GM19467 (cell line): ENCODE measurements at regions not wholly inside any gene's neighbourhood (a gene's known extent, or its start where the extent isn't known, plus 50 kb on each side); places are given as distances from the start of the nearest gene placed in this dataset.

Experiments used
- ATAC-seq: cut with Tn5 transposase; IDR thresholded peaks from one replicate; pipeline ENCODE4 v1.9.1; 2021; ENCODE audit warnings: mild to moderate bottlenecking, moderate library complexity; ENCODE audit not compliant: unreplicated experiment

DNA sequence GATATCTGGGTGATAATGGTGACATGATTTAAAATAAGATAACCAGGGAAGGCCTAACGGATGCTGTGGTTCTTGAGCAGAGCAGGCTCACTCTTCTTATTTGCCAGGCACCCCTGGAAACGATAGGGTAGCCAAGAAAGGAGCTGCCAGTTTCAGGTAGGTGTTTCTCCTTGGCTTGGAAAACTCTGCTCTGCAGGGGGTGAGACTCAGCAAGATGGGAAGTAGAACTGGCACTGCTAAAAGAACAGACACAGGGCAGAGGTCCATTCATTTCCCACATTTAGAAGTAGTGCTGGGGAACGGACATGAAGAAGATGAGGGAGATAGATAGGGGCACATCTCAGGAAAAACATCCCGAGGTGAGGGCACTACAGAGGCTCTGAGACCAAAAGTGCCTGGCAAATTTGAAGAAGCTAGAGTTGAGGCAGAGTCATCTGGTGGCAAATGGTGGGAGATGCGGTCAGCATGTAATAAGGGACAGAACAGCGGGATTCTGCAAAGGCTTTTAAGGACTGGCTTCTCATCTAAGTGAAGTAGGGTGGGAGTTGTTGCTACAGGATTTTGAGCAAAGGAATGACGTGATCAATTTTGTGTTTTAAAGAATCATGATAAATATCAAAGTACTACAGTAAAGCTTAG lies 323.4 kb upstream of the PLSCR5 start:
- ATAC-seq: no peak

DNA sequence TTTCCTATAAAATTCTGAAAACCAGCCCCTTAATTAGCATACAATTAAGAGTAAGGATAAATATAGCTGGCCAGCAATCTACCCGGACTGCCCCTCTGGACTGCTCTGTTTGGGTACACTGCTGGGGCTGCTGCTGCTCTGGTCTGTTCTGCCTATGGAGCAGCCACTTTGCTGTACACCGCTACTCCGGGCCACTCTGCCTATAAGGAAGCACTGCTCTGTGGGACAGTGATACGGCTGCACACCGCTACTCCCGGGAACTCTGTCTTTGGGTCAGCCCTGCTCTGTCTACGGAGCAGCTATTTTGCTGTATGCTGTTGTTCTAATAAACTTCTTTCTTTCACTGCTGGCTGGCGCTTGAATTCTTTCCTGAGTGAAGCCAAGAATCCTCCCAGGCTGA lies 316.5 kb upstream of the PLSCR5 start:
- no peak for ATAC-seq

DNA sequence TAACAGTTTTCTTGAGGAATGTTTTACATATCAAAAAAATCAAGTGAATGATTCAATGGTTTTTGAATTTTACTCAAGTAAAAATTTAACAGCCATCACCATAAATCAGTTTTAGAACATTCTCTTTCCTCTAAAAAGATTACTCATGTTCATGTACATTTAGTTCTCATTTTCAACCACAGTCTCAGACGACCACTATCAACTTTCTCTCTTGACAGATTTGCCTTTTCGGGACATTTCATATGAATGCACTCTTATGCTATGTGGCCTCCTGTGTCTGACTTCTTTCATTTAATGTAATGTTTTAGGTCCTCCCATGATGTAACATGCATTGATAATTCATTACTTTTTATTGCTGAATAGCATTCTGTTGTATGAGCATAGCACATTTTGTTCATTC lies 309.3 kb upstream of the PLSCR5 start:
- no peak for ATAC-seq

DNA sequence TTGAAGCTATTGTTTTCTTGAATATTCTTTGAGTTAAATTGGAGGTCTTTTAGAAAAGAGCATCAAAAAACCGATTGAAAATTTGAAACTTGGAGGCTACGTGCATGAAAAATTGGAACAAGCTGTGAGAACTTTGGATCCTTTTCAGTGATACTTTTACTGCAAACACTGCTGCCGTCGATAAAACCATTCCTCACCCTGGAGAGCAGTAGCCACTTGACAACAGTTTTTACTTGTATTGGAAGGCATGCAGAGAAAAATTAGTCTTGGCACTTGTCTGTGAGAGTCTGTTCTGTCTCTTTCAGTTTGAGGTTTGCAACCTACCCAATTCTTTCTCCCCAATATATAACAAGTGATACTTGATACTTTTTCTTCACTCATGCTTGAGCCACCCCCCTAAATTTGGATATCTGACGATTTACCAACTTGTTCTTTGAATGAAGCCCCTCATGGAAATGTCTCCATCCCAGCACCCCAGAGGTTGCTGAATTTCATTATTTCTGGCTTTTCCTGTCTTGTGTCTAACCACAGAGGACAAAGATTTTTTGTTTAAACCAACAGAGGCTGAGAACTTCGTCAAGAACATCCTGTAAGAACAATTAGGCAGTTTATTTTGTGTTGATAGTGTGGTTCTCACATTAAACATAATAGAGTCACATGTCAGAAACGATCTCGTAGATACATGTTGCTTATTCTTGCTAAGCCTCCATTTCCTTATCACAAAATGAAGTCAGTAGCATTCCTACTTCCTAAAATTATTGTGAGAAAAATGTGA lies 307.3 kb upstream of the PLSCR5 start:
- ATAC-seq: no peak

DNA sequence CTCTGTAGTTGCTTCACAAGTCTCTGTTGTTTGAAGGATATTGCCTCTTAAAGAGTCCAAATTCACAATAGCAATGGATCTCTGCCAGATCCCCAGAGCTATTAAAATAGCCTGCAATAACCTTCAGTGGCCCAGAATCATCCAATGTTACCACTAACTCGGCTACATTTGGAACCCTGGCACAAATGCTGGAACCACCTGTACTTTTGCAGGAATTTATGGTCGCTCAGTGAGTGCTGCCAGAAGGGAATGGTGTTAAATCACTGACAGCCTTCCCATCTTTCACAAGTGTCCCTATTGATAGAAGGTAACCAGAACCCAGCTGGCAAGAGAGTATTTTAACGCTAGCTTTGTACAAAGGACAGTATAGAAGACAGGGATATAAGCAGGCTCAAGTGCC lies 298.8 kb upstream of the PLSCR5 start:
- no peak for ATAC-seq

DNA sequence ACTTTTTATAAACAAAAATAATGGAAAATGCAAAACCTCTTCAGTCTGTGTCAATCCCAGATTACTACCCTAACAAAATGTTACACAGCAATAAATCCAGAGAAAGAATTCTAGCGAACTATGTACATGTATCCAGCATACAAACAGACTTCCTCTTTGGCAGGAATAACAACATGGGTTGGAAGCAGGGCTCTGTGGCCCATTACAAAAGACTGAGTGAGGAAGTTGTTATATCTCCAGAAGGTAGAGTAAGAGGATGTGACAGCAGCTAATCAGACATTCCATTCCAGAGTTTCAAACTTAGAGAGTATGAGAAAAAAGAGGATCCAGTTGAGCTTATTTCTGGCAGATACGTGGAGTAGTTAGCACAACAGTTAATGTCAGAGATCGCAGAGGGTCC lies 294.0 kb upstream of the PLSCR5 start:
- ATAC-seq: no peak

DNA sequence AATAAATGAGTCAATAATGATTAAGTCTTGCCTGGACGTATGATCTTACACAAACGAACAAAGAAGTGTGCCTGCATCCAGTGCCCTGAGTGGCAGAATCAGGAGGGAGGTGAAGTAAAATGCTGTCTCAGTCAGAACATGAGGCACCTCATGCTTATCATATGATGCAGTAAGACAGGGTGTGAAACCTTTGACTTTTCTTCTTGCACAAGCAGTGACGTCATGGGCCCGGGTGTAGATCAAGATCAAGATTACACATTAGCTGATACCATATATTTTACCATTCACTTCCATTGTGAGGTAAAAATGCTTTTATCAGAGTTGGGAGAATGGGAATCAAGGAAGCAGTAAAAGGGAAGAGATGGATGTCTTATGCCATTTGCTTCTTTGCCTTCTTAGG lies 291.6 kb upstream of the PLSCR5 start:
- no peak for ATAC-seq

DNA sequence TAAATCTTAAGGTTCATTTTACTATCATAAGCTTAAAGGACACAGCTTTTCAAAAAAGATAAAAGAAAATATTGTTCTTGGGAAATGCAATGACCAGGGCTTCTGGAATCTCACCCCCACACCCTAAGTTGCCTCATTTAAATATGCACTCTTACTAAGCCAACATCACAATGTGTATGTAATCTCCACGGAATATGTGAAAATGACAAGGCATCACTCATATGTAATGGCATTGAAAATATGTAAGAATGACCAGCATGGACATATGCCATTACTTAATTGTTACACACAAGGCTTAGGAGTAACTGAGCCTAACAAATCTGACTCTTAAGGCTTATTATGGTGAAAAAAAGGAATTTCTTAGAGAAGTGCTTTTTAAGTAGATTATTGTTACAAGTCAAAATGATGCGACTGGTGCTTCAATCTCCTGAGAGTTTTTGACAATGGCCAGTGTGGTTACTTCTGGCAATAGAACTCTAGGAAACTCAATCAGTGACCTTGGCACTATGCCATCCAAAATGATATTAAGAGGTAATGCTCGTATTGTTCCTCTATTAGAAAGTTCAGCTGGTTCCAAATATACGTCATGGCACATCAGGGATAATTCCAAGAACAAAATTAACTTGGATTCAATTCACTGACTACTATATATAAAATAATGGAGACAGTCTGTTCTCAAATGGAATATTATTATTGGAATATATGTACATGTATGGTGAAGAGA lies 290.0 kb upstream of the PLSCR5 start:
- ATAC-seq: no peak

DNA sequence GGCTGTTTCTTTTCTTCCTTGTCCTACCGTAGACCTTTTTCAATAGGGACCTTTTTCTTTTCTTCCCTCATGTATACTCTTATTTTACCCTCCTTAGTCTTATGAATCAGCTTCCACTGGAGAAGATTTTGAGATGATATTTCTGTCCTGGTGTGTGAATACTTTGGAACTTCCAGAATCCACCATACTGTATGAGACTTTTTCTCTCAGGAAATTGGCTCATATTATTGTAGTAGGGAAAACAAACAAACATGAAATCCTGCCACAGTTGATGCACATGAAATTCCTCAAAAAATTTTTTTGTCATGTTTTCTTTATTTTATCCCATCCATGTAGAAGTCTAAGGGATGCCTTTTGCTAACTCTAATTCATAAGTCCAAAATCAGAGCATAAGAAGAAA lies 289.3 kb upstream of the PLSCR5 start:
- ATAC-seq: no peak

DNA sequence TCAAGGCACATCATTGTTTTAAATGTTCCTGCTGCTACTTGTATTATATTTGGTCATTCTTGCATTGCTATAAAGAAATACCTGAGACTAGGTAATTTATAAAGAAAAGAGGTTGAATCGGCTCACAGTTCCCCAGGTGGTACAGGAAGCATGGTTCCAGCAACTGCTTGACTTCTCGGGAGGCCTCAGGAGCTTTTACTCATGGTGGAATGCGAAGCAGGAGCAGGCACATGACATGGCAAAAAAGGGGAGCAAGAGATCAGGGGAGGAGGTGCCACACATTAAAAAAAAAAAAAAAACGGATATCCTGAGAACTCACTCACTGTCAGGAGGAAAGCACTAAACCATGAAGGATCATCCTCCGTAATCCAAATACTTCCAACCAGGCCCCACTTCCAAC lies 286.9 kb upstream of the PLSCR5 start:
- ATAC-seq: no peak

DNA sequence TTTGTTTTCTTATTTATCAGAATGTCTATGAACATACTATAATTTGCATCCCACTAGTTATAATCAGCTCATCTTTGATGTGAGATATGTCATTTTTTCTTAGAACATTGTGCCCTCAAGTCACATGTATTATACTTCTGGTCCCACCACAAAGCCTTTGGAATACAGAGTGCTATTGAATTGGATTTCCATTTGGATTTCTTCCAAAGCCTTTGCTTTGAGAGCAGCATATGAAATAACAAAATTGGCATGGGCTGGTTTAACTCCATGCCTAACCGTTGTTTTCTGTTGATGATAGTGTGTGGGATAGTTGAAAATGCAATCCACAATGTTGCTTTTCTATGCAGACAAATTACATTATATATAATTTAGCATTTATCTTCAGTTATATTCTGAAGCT lies 284.5 kb upstream of the PLSCR5 start:
- no peak for ATAC-seq

DNA sequence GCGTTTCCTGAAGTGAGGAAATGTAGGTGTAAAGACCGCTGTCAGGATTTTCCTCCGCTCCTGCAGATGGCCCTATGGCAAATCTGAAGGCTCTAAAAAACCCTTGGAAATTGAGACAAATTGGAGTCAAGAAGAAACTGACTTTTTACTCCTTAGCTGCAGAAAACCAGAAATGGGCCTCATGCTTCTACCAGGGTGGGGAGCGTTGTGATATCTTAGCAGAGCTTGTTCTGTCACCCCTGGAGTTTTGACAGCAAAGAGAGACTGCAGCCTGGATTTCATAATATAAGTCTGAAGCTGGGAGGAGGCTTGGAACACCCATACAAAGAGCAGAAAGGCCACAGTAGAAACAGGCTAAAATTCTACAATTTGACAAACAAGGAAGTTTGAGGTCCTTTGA lies 283.0 kb upstream of the PLSCR5 start:
- ATAC-seq: no peak

DNA sequence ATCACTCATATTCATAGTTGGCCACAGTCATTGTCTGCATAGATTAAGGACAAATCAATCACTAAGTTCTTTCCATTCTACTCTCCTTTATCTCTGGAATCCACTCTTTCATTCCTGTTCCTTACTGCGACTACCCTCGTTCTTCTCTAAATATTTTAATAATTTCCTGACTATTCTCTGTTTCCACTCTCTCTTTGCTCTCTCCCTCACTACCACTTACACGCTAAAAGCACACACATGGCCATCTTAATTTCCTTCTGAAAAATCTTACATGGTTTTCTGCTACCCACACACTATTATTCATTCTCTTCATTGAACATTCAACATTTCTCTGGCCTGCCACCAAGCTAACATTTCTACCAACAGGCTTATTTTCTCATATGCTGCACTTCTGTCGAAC lies 279.6 kb upstream of the PLSCR5 start:
- no peak for ATAC-seq

DNA sequence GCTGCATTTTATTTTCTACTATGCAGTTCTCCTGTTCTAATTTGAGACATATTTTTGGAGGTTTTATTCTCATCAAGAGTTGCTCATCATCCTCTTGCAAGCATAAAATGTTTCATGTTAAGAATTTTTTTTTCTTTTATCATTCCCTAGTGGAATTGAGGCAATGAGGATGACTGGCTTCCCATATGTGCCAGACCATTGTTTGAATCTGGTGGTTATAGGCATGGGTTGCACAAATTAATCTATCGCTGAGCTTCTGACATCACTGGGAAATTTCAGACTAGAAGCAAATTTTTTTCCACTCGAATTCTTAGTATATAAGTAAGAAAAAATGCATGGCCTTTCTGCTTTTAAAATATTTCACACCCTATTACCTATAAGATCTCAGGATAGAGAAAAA lies 279.1 kb upstream of the PLSCR5 start:
- no peak for ATAC-seq

DNA sequence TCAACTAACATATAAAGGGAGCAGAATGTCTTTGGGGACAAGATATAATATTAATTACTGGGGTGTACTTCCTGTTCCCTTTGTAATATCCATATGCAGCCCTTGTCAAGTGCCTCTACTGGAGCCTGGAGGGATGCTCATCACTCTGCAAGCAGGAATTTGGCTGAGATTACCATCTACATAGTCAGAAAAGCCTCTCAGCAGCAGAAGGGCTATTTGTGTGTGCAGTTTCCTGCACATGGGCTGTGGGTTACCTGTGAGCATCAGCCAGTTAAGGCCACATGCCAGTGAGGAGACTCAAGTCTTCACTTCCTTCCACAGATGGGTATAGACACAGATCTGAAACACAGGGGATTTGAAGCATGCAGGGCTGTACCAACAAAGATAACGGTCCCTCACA lies 278.1 kb upstream of the PLSCR5 start:
- ATAC-seq: no peak

DNA sequence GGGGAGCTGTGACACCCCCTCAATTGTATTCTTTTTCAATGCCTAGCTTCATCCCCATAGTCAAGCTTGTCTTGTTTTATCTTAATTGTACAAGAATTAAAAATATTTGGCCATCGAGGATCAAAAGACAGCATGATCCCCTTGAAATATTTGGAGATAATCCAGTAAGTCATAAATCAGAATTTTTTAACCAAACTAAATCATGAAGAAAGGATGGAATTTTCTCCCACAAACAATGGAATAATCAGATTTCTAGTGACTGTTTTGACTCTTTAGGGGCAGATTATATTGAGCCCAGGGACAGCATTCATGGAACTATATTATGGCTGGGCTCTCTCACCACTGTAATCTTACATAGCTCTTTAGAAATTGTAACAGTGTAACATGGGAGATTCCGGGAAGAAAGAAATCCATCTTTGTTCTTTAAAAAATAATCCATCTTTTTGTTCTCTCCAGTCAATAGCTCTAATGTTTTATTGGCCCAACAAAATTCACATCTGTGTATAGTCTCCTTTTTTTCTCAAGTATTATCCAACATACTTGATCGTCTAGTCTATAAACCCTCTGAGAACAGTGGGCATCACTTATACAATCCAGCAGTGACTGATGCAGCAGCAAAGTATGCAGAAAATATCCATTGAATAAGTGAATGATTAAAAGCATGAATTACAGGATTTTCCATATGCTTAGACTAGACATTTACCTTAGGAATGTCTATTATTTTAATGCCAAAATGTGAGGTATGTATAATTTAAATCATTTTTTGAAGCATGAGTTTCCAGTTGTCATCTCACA lies 277.0 kb upstream of the PLSCR5 start:
- no peak for ATAC-seq

DNA sequence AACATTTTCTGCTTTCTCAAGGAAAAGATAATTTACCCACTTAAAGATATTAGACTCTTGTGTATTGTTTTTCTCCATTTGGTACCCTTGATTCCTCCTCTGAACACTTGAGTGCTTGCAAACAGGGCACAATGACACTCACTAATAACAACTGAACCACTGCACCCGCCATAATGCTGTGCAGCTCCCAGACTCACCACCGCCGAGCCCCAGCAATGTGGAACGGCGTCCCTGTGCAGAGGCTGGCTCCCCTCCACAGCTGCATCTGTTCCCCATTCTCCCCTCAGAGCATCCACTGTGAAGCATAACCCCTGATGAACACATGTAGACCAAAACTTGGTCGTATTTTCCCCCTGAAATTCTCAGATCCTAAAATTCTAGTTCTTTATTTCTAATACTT lies 276.2 kb upstream of the PLSCR5 start:
- no peak for ATAC-seq

DNA sequence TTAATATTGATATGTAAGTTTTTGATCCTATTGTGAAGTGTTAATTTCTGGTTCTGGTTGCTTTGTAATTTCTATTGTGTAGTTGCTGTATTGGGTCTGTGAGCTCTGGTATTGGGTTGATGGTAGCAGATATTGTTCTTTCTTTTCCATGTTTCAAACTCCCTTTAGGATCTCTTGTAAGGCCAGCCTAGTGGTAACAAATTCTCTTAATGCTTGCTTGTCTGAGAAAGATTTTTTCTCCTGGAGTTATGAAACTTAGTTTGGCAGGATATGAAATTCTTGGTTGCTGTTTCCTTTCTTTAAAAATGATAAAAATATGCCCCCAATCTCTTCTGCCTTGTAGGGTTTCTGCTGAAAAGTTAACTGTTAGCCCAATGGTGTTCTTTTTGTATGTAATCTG lies 268.6 kb upstream of the PLSCR5 start:
- ATAC-seq: no peak

DNA sequence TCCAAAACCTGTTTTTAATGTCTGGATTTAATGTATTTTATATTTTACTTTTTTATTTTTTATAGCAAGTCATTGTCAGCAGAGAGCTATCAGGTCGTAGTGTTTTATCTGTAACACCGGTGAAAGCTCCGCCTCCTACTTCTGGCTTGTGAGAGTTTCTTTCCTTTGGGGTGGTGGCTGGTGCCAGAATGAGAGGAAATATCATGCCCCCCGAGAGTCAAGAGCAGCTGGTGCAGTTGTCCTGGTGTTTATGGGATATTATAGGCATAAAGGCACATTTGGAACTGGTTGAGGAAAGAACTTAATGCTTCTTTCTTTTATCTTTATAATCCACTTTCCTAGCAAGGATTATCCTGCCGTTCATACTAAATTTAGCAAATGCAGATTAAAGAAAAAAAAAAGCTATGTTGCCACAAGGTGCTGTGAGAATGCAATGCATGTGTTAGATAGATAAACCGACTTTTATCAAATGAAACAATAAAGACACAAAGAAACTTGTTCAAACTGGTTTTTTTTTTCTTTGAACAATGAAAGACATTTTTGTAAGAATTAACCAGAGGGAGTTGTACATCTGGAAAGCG lies 260.1 kb upstream of the PLSCR5 start:
- ATAC-seq: no peak

DNA sequence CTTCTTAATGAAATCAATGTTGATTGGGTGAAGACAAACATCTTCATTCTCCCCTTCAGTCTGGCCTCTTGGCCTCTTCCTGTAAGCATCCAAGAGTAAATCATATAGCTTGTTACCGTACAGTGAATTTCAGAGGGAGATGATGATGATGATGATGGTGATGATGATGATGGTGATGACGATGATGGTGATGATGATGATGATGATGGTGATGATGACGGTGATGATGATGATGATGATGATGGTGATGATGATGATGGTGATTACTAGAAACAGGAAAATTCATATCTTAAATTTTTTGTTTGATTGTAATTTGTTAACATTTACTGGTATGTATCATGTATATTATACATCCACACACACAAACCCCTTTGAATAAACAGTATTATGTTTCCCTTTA lies 256.1 kb upstream of the PLSCR5 start:
- ATAC-seq: no peak

DNA sequence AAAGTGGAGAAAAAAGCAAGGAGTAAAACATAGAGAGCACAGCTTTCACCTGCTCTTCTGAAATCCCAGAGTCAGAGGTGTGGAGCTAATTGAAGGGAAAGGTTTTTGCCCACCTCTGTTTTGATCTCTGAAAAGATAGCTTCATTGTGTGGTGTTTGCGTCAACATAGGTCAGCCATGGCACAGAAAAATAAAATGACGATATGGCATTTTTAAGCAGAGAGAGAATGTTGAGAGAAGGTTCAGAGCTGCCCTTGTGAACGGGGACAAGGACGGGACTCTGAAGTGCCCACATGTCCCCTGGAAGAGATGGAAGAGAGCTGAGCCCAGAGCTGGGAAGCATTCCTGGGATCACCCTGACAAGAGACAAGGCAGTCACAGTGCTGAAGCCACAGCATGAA lies 249.4 kb upstream of the PLSCR5 start:
- ATAC-seq: no peak
